Chondrocyte (in vitro differentiated cells): ENCODE measurements at regions not wholly inside any gene's neighbourhood (a gene's known extent, or its start where the extent isn't known, plus 50 kb on each side); places are given as distances from the start of the nearest gene placed in this dataset.

ENCODE experiments used
- DNase-seq: peaks from one replicate; pipeline ENCODE4 v3.0.0; 2021; ENCODE audit warnings: mixed read lengths, low spot score
- H3K27ac Mint-ChIP-seq: one replicate; pipeline ENCODE4 v1.8.0; 2021; ENCODE audit warnings: mild to moderate bottlenecking, moderate library complexity, mixed read lengths; ENCODE audit not compliant: unreplicated experiment
- H3K27me3 Mint-ChIP-seq: 2 replicates; pipeline ENCODE4 v1.8.0; 2021; ENCODE audit warnings: low read depth, mixed read lengths
- H3K36me3 Mint-ChIP-seq: 2 replicates; pipeline ENCODE4 v1.8.0; 2021; ENCODE audit warnings: low read depth, mixed read lengths
- H3K4me1 Mint-ChIP-seq: 2 replicates; pipeline ENCODE4 v1.8.0; 2021; ENCODE audit warnings: low read depth, mild to moderate bottlenecking, mixed read lengths
- H3K4me3 Mint-ChIP-seq: one replicate; pipeline ENCODE4 v1.8.0; 2021; ENCODE audit warnings: mild to moderate bottlenecking, moderate library complexity, mixed read lengths; ENCODE audit not compliant: unreplicated experiment
- H3K9me3 Mint-ChIP-seq: 2 replicates; pipeline ENCODE4 v1.8.0; 2021; ENCODE audit warnings: low read depth, mixed read lengths
- CTCF ChIP-seq: fragments of 200-600 bp; sonication (generic); IDR thresholded peaks from 2 replicates; pipeline ENCODE4 v1.5.0; 2021; ENCODE audit warnings: antibody characterized with exemption, mild to moderate bottlenecking, moderate library complexity

GRCh38 chr1:230495891-230496385, 69.8 kb upstream of the PGBD5 start:
- no peak overlapping the region for H3K4me3 Mint-ChIP-seq
- peaks cover 11% of the 10 kb centered on the region for H3K9me3 Mint-ChIP-seq
- H3K27me3 Mint-ChIP-seq = peaks cover 43% of the 10 kb centered on the region
- H3K4me1 Mint-ChIP-seq = no peaks in the 10 kb centered on the region
- no peak for TF ChIP-seq CTCF
- no peak for DNase-seq
- H3K27ac Mint-ChIP-seq = no peak overlapping the region
- peaks cover 2% of the 10 kb centered on the region for H3K36me3 Mint-ChIP-seq

- Mint-ChIP-seq H3K27ac (no peak overlapping the region), H3K27me3 (peaks cover 49% of the 10 kb centered on the region), H3K4me3 (no peak overlapping the region), H3K4me1 (no peaks in the 10 kb centered on the region), H3K36me3 (peaks cover 4% of the 10 kb centered on the region), H3K9me3 (peaks cover 10% of the 10 kb centered on the region)
- no peak for TF ChIP-seq CTCF
- no peak for DNase-seq
Measured at GRCh38 chr1:230495076-230495475, 68.9 kb upstream of the PGBD5 start.

DNA sequence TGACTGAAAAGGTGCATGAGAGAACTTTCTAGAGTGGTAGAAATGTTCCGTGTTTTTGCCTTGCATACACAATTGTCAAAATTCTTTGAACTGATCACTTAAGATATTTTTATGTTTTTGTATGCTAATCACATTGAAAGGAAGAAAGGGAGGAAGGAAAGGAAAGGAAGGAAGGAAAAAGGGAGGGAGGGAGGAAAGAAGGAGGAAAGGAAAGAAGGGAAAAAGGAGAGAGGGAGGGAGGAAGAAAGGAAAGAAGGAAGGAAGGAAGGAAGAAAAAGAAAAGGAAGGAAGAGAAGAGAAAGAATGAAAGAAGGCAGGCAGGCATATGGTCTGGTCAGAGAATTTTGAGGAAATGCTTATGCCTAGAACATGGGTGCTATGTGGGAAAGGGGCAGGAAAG, 68.4 kb upstream of the PGBD5 start:
- Mint-ChIP-seq H3K27ac (no peak overlapping the region), H3K36me3 (peaks cover 4% of the 10 kb centered on the region), H3K9me3 (peaks cover 8% of the 10 kb centered on the region), H3K4me3 (no peak overlapping the region), H3K4me1 (no peaks in the 10 kb centered on the region), H3K27me3 (peaks cover 50% of the 10 kb centered on the region)
- no peak for TF ChIP-seq CTCF
- no peak for DNase-seq

DNA sequence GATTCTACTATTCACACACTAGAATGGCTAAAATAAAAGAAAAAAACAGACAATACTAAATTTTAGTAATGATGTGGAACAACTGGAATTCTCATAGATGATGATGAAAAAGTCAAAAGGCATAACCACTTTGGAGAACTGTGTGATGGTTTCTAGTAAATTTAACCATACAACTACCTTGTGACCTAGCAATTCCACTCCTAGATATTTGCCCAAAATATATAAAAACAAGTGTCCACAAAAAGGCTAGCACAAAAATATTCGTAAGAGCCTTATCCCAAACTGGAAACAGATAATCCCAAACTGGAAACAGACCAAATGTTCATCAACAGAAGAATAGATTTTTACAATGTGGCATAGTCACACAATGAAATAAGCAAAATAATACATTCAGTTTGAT, 67.9 kb upstream of the PGBD5 start:
- peaks cover 50% of the 10 kb centered on the region for H3K27me3 Mint-ChIP-seq
- DNase-seq = no peak
- H3K4me3 Mint-ChIP-seq = no peak overlapping the region
- H3K4me1 Mint-ChIP-seq = no peaks in the 10 kb centered on the region
- peaks cover 8% of the 10 kb centered on the region for H3K9me3 Mint-ChIP-seq
- no peak overlapping the region for H3K27ac Mint-ChIP-seq
- no peak for TF ChIP-seq CTCF
- peaks cover 4% of the 10 kb centered on the region for H3K36me3 Mint-ChIP-seq

DNA sequence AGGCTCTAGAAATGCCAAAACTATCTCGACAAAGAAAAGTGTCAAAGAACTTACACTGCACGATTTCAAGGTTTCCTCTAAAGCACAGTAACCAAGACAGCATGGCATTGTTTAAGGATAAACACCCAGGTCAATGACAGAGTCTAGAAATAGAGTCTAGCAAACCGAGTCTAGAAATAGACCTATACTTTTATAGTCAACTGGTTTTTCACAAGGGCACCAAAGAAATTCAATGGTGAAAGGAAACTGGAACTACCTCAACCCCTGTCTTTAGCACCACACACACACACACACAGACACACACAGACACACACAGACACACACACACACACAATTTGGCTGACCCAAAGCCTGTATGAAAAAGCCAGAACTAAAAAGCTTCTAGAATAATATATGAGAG, 67.1 kb upstream of the PGBD5 start:
- peaks cover 8% of the 10 kb centered on the region for H3K9me3 Mint-ChIP-seq
- no peak for TF ChIP-seq CTCF

More for the DNA sequence above, 67.1 kb upstream of the PGBD5 start:
- no peak overlapping the region for H3K27ac Mint-ChIP-seq
- H3K27me3 Mint-ChIP-seq = peaks cover 50% of the 10 kb centered on the region
- no peak overlapping the region for H3K4me3 Mint-ChIP-seq
- DNase-seq = no peak
- H3K36me3 Mint-ChIP-seq = peaks cover 4% of the 10 kb centered on the region
- H3K4me1 Mint-ChIP-seq = no peaks in the 10 kb centered on the region
